Lower leg skin (tissue), 4 donors: ENCODE measurements at regions not wholly inside any gene's neighbourhood (a gene's known extent, or its start where the extent isn't known, plus 50 kb on each side); places are given as distances from the start of the nearest gene placed in this dataset.
"Not testable (repeated sequence)": the region's sequence is repeated elsewhere in the genome, so short reads cannot be mapped to it uniquely, and the experiment has no call there.

Source experiments
- DNase-seq, 2 donors: peaks; one replicate each; pipeline ENCODE4 v3.0.0-alpha.2; 2019; ENCODE audit warnings: low spot score in 2 of 2
- H3K4me3 ChIP-seq: fragments of 200-600 bp; sonication (generic); 2 replicates; pipeline ENCODE4 v1.5.1; 2017; ENCODE audit warnings: mild to moderate bottlenecking, low read depth; ENCODE audit not compliant: poor library complexity, severe bottlenecking
- POLR2A ChIP-seq, 2 donors: fragments of 450-650 bp; IDR thresholded peaks; one replicate each; pipeline ENCODE4 v1.6.1; 2016 to 2017; ENCODE audit warnings: antibody characterized with exemption in 2 of 2, mild to moderate bottlenecking in 1 of 2, moderate library complexity in 1 of 2
- WGBS, 2 donors: methylation state at CpG; one replicate each; pipeline ENCODE4 v1.1.5; 2018; 5-methylcytosine and 5-hydroxymethylcytosine counted together
- intact Hi-C: fragments of 100-400 bp; cut with DNase I; formaldehyde crosslinking; loops from one replicate; pipeline ENCODE4 v1.15.0; 2023; ENCODE audit warnings: low total_unique reads
- TF ChIP-seq, protein P1 (sequence below), 3 donors: fragments of 450-650 bp; IDR thresholded peaks; one replicate each; pipeline ENCODE4 v1.5.1; 2016; ENCODE audit warnings: antibody characterized with exemption in 3 of 3, mild to moderate bottlenecking in 3 of 3, moderate library complexity in 2 of 3

DNA sequence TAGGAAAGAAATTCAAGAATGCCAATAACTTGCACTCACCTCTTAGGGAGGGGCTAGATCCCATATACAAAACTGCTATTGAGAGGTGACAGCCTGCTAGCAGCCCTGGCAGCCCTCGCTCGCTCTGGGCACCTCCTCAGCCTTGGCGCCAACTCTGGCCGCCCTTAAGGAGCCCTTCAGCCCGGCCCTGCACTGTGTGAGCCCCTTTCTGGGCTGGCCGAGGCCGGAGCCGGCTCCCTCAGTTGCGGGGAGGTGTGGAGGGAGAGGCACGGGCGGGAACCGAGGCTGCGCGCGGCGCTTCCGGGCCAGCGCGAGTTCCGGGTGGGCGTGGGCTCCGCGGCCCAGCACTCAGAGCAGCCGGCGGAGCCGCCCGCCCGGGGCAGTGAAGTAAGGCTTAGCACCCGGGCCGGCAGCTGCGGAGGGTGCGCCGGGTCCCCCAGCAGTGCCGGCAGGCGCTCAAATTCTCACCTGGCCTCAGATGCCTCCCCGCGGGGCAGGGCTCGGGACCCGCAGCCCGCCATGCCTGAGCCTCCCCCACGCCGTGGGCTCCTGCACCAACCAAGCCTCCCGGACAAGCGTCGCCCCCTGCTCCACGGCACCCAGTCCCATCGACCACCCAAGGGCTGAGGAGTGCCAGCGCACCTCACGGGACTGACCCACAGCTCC lies 329.9 kb downstream of the FAM181B start:
- 92 to 95% methylated on average over 29 to 34 of the region's 49 CpGs for WGBS, 2 donors
- DNase-seq = no peak

DNA sequence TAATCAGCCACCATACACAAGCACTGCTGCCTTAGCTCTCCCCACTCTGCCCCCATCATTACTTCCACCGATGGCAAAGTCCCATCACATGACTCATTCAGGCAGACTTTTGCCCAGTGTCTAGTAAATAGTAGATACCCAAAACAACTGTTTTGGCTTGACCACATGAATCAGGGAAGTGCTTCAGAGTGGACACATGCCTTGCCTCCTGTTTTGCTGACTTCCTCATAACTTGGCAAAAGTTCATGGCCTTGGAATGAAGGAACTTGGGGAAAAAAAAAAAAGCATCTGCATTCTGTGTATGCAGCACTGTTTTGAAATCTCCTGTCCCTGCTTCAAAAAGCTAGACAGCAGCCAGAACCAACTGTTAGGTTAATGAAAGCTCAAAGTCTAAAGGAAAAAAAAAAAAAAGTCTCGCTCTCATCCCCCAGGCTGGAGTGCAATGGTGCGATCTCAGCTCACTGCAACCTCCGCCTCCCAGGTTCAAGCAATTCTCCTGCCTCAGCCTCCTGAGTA lies 335.3 kb downstream of the FAM181B start:
- WGBS, 2 donors = 83 to 84% methylated on average over 4 of the region's 4 CpGs
- no peak overlapping the region for H3K4me3 ChIP-seq
- intact Hi-C loops = no loop called here
- DNase-seq = peak in 1 of 2 donors; percentile 16
- TF ChIP-seq, protein P1, sequence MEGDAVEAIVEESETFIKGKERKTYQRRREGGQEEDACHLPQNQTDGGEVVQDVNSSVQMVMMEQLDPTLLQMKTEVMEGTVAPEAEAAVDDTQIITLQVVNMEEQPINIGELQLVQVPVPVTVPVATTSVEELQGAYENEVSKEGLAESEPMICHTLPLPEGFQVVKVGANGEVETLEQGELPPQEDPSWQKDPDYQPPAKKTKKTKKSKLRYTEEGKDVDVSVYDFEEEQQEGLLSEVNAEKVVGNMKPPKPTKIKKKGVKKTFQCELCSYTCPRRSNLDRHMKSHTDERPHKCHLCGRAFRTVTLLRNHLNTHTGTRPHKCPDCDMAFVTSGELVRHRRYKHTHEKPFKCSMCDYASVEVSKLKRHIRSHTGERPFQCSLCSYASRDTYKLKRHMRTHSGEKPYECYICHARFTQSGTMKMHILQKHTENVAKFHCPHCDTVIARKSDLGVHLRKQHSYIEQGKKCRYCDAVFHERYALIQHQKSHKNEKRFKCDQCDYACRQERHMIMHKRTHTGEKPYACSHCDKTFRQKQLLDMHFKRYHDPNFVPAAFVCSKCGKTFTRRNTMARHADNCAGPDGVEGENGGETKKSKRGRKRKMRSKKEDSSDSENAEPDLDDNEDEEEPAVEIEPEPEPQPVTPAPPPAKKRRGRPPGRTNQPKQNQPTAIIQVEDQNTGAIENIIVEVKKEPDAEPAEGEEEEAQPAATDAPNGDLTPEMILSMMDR (IDR thresholded peaks at IDR 0.05) = no peak
- no peak for TF ChIP-seq POLR2A (IDR thresholded peaks at IDR 0.05)

More for the DNA sequence above, 329.9 kb downstream of the FAM181B start:
- H3K4me3 ChIP-seq = no peak overlapping the region
- no peak for TF ChIP-seq POLR2A (IDR thresholded peaks at IDR 0.05)
- TF ChIP-seq, protein P1 (IDR thresholded peaks at IDR 0.05) = no peak
- intact Hi-C loops = no loop called here

DNA sequence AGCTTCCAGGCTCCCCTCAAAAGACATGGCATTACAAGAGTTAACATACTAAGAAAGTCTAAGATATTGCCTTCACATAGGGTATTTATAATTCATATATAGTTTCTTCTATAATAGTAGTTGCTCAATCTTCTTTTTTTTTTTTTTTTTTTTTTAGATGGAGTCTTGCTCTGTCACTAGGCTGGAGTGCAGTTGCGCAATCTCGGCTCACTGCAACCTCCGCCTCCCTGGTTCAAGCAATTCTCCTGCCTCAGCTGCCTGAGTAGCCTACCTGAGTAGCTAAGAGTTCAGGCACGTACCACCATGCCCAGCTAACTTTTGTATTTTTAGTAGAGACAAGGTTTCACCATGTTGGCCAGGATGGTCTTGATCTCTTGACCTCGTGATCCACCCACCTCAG lies 337.0 kb downstream of the FAM181B start:
- DNase-seq, intact Hi-C loops, H3K4me3 ChIP-seq: not testable (repeated sequence)
- 75 to 89% methylated on average over 5 of the region's 5 CpGs for WGBS, 2 donors

DNA sequence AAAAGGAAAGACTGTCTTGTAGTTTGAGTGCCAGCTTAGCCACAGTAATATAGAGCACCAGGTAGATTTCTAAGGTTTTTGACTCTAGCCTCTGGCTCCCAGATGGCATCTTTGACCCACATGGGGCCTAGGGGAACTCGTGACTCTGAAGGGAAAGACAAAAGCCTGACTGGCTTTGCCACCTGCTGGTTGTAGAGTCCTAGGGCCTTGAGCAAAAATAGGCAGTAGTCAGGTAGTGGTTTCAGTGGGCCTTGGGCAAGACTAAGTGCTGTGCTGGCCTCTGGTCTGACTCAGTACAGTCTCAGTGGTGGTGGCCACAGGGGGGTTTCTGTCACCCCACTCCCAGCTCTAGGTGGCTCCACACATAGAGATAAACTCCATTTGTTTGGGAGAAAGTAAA lies 349.4 kb downstream of the FAM181B start:
- no peak for TF ChIP-seq POLR2A (IDR thresholded peaks at IDR 0.05)
- TF ChIP-seq, protein P1 (IDR thresholded peaks at IDR 0.05) = no peak
- WGBS, 2 donors = 22 to 42% methylated on average over 1 of the region's 1 CpG
- intact Hi-C loops = no loop called here
- H3K4me3 ChIP-seq = no peak overlapping the region
- DNase-seq = no peak

DNA sequence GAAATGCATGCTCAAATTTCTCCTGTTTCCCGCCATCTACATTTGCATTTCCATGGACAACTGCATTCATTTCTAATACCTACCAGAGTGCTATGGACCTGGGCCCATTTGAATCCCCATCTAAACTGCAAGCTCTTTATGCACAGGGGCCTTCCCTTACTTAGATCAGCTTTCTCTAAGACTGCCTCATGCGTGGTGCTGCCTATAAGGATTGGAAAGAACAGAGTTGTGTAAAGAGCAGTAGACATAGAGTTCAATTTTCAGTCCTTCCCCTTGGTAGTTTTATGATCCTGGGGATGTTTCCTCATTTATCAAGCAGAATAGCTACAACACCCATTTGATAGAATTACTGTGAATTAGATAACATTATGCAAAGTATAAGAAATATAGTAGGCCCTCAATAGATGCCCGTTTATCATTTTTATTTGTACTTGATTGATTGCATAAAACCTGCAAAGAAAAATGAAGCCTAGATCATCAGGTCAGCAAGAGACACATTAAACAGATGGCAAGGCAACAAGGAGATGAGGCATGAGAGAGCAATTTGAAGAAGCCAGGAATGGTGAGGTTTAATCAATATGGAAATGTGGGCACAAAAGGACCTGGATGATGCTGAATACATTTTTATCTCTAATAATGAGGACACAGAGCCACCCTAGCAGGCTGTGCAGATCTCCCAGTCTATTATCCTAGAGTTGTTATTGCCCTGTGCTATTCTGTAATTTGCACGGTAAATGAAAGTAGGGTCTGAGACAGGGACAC lies 359.7 kb downstream of the FAM181B start:
- 88 to 90% methylated on average over 4 of the region's 4 CpGs for WGBS, 2 donors
- DNase-seq = no peak
- intact Hi-C loops = no loop called here
- H3K4me3 ChIP-seq = no peak overlapping the region
- TF ChIP-seq POLR2A (IDR thresholded peaks at IDR 0.05) = no peak
- TF ChIP-seq, protein P1 (IDR thresholded peaks at IDR 0.05) = no peak

DNA sequence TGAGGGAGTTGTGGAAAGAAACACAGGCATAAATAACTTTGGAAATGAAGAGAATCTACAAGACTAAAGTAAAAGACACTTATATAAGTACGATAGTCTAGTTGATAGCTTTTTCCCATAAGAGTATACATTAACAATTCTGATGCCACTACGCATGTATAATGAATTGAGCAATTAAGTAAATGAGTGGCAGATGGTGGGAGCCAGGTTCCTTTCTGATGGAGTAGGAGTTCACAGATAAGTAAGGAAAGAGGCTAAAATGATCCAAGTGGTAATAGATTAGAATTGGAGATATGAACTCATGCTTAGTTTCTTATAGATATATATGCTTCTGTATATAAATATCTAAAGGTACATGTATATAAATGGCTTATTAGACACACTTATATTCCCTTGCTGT lies 368.3 kb downstream of the FAM181B start:
- intact Hi-C loops = no loop called here
- no peak for TF ChIP-seq POLR2A (IDR thresholded peaks at IDR 0.05)
- TF ChIP-seq, protein P1 (IDR thresholded peaks at IDR 0.05) = no peak
- no peak for DNase-seq
- WGBS, 2 donors = 68 to 72% methylated on average over 2 of the region's 2 CpGs
- H3K4me3 ChIP-seq = no peak overlapping the region
